ENCODE measurements at regions not wholly inside any gene's neighbourhood (a gene's known extent, or its start where the extent isn't known, plus 50 kb on each side); places are given as distances from the start of the nearest gene placed in this dataset.

DNA sequence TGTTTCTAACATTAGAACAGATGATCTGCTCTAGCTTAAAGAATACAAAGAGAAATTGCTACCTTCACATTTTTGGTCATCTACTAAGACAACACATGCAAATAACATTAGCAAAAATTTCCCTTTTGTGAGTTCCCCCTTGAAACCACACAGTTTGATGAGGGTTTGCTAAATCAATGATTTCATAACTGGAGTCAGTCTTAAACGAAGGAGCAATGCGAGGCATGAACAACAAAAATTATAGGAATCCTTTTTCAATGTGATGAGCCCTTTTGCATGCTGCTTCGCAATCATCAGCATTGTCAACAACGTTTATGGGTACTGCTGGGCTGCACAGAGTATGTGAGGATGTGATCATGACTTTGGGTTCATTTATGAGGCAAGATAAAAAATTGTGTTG, 286.4 kb downstream of the C7orf25 start:
- WGBS, 2 donors (ENCODE audit: low coverage in 1 of 2) = 62 to 94% methylated on average over 3 to 4 of the region's 4 CpGs
- no peak overlapping the region for H3K4me3 ChIP-seq
- no peak for ATAC-seq
- no peaks in the 10 kb centered on the region for H3K36me3 ChIP-seq
- no peaks in the 10 kb centered on the region for H3K9me3 ChIP-seq
- TF ChIP-seq, protein P1, sequence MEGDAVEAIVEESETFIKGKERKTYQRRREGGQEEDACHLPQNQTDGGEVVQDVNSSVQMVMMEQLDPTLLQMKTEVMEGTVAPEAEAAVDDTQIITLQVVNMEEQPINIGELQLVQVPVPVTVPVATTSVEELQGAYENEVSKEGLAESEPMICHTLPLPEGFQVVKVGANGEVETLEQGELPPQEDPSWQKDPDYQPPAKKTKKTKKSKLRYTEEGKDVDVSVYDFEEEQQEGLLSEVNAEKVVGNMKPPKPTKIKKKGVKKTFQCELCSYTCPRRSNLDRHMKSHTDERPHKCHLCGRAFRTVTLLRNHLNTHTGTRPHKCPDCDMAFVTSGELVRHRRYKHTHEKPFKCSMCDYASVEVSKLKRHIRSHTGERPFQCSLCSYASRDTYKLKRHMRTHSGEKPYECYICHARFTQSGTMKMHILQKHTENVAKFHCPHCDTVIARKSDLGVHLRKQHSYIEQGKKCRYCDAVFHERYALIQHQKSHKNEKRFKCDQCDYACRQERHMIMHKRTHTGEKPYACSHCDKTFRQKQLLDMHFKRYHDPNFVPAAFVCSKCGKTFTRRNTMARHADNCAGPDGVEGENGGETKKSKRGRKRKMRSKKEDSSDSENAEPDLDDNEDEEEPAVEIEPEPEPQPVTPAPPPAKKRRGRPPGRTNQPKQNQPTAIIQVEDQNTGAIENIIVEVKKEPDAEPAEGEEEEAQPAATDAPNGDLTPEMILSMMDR (IDR thresholded peaks at IDR 0.05) = no peak
- no peak for TF ChIP-seq POLR2AphosphoS5 (IDR thresholded peaks at IDR 0.05)
- no peak for TF ChIP-seq EP300 (IDR thresholded peaks at IDR 0.05)
- H3K27me3 ChIP-seq = no peaks in the 10 kb centered on the region
- no peak overlapping the region for H3K27ac ChIP-seq
- H3K4me1 ChIP-seq = peaks cover 0 to 21% (median 0%) of the 10 kb centered on the region in 3 donors

DNA sequence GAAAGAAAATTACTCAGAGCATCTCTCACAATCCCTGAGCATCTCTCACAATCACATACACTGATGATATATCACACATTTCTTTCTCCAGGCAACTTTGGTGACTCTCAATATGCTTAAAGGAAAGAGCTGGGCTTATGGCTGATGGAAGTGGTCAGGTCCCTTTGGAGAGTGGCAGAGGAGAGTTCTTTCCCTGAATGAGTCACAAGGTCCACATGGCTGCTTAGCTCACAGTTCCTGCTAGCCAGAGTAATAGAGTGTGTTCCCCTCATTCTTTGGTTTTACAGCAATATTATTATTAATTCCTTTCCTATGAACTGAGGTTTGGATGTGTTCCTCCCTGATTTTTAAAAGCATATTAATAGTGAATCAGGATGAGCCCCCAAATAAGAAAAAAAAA, 287.4 kb downstream of the C7orf25 start:
- H3K4me3 ChIP-seq = no peak overlapping the region
- no peaks in the 10 kb centered on the region for H3K36me3 ChIP-seq
- H3K27ac ChIP-seq = no peak overlapping the region
- no peaks in the 10 kb centered on the region for H3K9me3 ChIP-seq
- no peaks in the 10 kb centered on the region for H3K27me3 ChIP-seq
- TF ChIP-seq POLR2AphosphoS5 (IDR thresholded peaks at IDR 0.05) (no peak), EP300 (IDR thresholded peaks at IDR 0.05) (no peak), POLR2A (IDR thresholded peaks at IDR 0.05) (no peak)
- TF ChIP-seq, protein P1 (IDR thresholded peaks at IDR 0.05) = no peak
- peaks cover 0 to 21% (median 0%) of the 10 kb centered on the region in 3 donors for H3K4me1 ChIP-seq
- ATAC-seq = no peak

DNA sequence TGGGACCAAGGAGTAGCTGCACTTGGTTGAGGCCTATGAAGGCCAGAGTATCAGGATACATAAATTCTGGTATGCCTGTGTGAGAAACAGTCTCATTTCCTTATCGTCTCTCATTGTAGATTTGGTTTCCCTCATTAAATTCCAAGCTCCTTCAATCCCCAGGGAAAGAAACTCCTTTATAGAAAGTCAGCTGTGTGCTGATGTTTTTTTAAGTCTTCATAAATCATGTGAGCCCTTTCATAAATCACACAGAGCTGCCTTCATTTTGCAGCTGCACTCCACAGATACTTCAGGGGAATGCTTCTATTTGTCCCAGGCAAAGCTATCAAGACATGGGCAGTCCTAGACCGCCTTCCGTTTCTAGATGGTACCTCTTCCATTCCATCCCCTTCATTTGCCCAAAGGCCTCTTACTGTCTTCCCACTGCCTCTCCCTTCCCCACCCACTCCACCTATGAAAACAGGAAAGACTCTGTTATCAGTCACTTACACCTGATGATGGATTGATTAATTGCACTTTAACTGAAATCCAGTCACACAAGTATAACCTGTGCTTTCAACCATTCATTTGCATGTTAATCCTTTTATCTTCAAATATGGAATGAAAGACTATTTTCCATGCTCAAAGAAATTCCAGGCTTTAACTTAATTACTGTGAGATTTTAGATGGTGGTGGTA, 290.2 kb downstream of the C7orf25 start:
- no peak for ATAC-seq
- WGBS, 2 donors (ENCODE audit: low coverage in 1 of 2) = 39 to 54% methylated on average over 3 of the region's 3 CpGs
- Histone ChIP-seq H3K9me3 (no peaks in the 10 kb centered on the region), H3K4me3 (no peak overlapping the region), H3K36me3 (no peaks in the 10 kb centered on the region), H3K27me3 (no peaks in the 10 kb centered on the region), H3K4me1 (peaks cover 0 to 27% (median 6%) of the 10 kb centered on the region in 3 donors), H3K27ac (peak overlapping the region in 2 of 4 donors; percentile 21 to 27)
- TF ChIP-seq EP300 (IDR thresholded peaks at IDR 0.05) (no peak), POLR2AphosphoS5 (IDR thresholded peaks at IDR 0.05) (no peak), POLR2A (IDR thresholded peaks at IDR 0.05) (no peak)
- TF ChIP-seq, protein P1 (IDR thresholded peaks at IDR 0.05) = no peak

DNA sequence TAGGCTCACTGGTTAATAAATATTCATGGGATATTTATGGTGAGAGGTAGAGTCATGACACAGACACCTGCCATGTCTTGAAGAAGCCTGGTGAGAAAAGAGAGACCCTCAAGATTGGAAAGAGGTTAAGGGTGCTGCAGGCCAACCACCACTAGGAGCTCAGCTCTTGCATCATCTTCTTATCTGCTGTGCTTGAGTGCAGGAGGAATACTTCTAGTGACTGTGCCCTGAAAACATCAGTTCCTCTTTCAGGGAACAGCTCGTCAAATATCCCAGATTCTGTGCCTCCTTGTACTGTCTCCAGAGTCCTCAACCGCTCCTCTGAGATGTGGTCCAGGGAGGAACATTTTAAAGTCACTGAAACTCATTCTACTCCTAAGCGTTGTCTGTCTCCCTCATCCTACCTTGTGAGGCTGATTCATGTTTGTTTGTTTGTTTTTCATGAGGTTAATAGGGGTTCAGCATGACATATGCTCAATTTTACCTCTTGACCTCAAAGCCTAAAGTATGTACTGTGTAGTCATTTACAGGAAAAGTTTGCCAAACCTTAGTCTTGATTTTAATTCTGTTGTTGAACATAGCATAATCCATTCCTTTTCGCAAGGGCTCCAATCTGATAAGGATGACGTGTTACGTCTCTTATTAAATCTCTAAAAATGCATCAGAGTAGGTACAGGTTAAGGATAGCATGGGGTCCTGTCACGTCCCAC, 293.1 kb downstream of the C7orf25 start:
- Histone ChIP-seq H3K4me3 (no peak overlapping the region), H3K9me3 (no peaks in the 10 kb centered on the region), H3K36me3 (no peaks in the 10 kb centered on the region), H3K27me3 (no peaks in the 10 kb centered on the region), H3K4me1 (peaks cover 0 to 27% (median 6%) of the 10 kb centered on the region in 3 donors), H3K27ac (no peak overlapping the region)
- 92 to 97% methylated on average over 7 of the region's 7 CpGs for WGBS, 2 donors (ENCODE audit: low coverage in 1 of 2)
- TF ChIP-seq, protein P1 (IDR thresholded peaks at IDR 0.05) = no peak
- TF ChIP-seq POLR2A (IDR thresholded peaks at IDR 0.05) (no peak), POLR2AphosphoS5 (IDR thresholded peaks at IDR 0.05) (no peak), EP300 (IDR thresholded peaks at IDR 0.05) (no peak)
- ATAC-seq = no peak

All from gastroesophageal sphincter (tissue), 4 donors.